ENCODE measurements at regions not wholly inside any gene's neighbourhood (a gene's known extent, or its start where the extent isn't known, plus 50 kb on each side); places are given as distances from the start of the nearest gene placed in this dataset.
"Not testable (repeated sequence)": the region's sequence is repeated elsewhere in the genome, so short reads cannot be mapped to it uniquely, and the experiment has no call there.

DNA sequence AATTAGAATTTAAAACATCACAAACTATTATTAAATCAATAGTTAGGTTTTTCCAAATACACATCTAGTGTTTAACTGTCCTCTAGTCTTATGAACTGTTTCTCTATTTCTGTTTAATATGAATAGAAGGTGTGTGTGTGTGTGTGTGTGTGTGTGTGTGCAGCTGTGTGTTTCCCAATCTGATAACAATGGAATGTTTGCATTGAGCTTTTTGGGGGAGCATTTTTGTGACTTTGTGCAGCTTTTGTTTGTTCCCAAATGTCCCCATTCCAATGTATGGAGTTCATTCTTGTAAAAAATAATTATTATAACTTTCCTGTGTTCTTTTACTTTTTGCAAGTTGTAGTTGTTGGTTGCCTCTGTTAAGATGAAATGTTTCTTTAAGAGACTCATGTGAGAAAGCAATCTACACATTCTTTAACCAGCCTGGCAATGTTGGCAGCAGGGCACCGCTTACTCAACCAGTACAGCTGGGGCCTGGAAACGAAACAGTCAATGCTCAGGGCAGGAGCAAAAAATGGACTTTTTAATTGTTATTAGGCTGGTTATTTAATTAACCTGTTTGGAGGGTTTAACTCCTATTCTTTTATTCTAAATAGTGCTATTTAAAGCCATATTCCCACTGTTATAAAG lies 354.3 kb downstream of the SRGAP2C start:
- no peaks in the 10 kb centered on the region for H3K9me3 ChIP-seq (ENCODE audit: control insufficient read depth, insufficient read depth, low read length)
- H3K4me3 ChIP-seq (ENCODE audit: low read length), result no peak overlapping the region
- no peaks in the 10 kb centered on the region for H3K4me1 Mint-ChIP-seq
- H3K27ac Mint-ChIP-seq, result no peak overlapping the region
- H3K27me3 ChIP-seq (ENCODE audit: control insufficient read depth, insufficient read depth, low read length), result no peaks in the 10 kb centered on the region
- H3K9me3 Mint-ChIP-seq, result no peaks in the 10 kb centered on the region
- intact Hi-C loops (cut with micrococcal nuclease), result no loop called here
- ATAC-seq, result no peak
- no peaks in the 10 kb centered on the region for H3K36me3 ChIP-seq (ENCODE audit: control insufficient read depth, insufficient read depth, low read length)
- H3K27ac ChIP-seq (ENCODE audit: low read length), result no peak overlapping the region
- H3K36me3 Mint-ChIP-seq, result no peaks in the 10 kb centered on the region
- H3K4me1 ChIP-seq (ENCODE audit: control insufficient read depth, insufficient read depth, low read length), result no peaks in the 10 kb centered on the region
- 100% methylated on average over 2 of the region's 2 CpGs for WGBS (ENCODE audit: insufficient coverage)
- DNase-seq, result no peak
- H3K4me3 Mint-ChIP-seq, result no peak overlapping the region
- no peaks in the 10 kb centered on the region for H3K27me3 Mint-ChIP-seq (ENCODE audit: low read depth in 2 of 2)
- no peak for TF ChIP-seq CTCF (IDR thresholded peaks at IDR 0.05)

- H3K27ac Mint-ChIP-seq; DNase-seq; H3K27me3 ChIP-seq (ENCODE audit: control insufficient read depth, insufficient read depth, low read length); H3K27ac ChIP-seq (ENCODE audit: low read length); H3K4me3 ChIP-seq (ENCODE audit: low read length); H3K36me3 Mint-ChIP-seq; intact Hi-C loops (cut with micrococcal nuclease); ATAC-seq; H3K4me3 Mint-ChIP-seq; H3K9me3 Mint-ChIP-seq; H3K4me1 Mint-ChIP-seq; H3K4me1 ChIP-seq (ENCODE audit: control insufficient read depth, insufficient read depth, low read length); H3K36me3 ChIP-seq (ENCODE audit: control insufficient read depth, insufficient read depth, low read length); H3K9me3 ChIP-seq (ENCODE audit: control insufficient read depth, insufficient read depth, low read length); H3K27me3 Mint-ChIP-seq (ENCODE audit: low read depth in 2 of 2): not testable (repeated sequence)
- WGBS (ENCODE audit: insufficient coverage), result no CpG with 5 or more reads among the region's 4 CpGs
These were observed 359.2 kb downstream of the SRGAP2C start for GRCh38 chr1:121543988-121544387.

- H3K4me3 Mint-ChIP-seq, result no peak overlapping the region
- H3K27me3 ChIP-seq (ENCODE audit: control insufficient read depth, insufficient read depth, low read length), result no peaks in the 10 kb centered on the region
- no peak overlapping the region for H3K27ac Mint-ChIP-seq
- H3K27me3 Mint-ChIP-seq (ENCODE audit: low read depth in 2 of 2), result no peaks in the 10 kb centered on the region
- H3K4me1 Mint-ChIP-seq, result no peaks in the 10 kb centered on the region
- no peak for TF ChIP-seq CTCF (IDR thresholded peaks at IDR 0.05)
- intact Hi-C loops (cut with micrococcal nuclease), result no loop called here
- no peaks in the 10 kb centered on the region for H3K9me3 ChIP-seq (ENCODE audit: control insufficient read depth, insufficient read depth, low read length)
- no peaks in the 10 kb centered on the region for H3K9me3 Mint-ChIP-seq
- H3K27ac ChIP-seq (ENCODE audit: low read length), result no peak overlapping the region
- no peaks in the 10 kb centered on the region for H3K4me1 ChIP-seq (ENCODE audit: control insufficient read depth, insufficient read depth, low read length)
- H3K4me3 ChIP-seq (ENCODE audit: low read length), result no peak overlapping the region
- H3K36me3 Mint-ChIP-seq, result no peaks in the 10 kb centered on the region
- no CpG with 5 or more reads among the region's 2 CpGs for WGBS (ENCODE audit: insufficient coverage)
- H3K36me3 ChIP-seq (ENCODE audit: control insufficient read depth, insufficient read depth, low read length), result no peaks in the 10 kb centered on the region
- no peak for DNase-seq
- ATAC-seq, result no peak
These were observed 359.7 kb downstream of the SRGAP2C start for GRCh38 chr1:121544500-121544899.

- H3K27me3 Mint-ChIP-seq (ENCODE audit: low read depth in 2 of 2); H3K36me3 ChIP-seq (ENCODE audit: control insufficient read depth, insufficient read depth, low read length); H3K4me1 ChIP-seq (ENCODE audit: control insufficient read depth, insufficient read depth, low read length); H3K27me3 ChIP-seq (ENCODE audit: control insufficient read depth, insufficient read depth, low read length); H3K4me1 Mint-ChIP-seq; H3K27ac Mint-ChIP-seq; H3K9me3 ChIP-seq (ENCODE audit: control insufficient read depth, insufficient read depth, low read length); H3K4me3 ChIP-seq (ENCODE audit: low read length); H3K27ac ChIP-seq (ENCODE audit: low read length); DNase-seq; H3K36me3 Mint-ChIP-seq; H3K4me3 Mint-ChIP-seq; H3K9me3 Mint-ChIP-seq; ATAC-seq; intact Hi-C loops (cut with micrococcal nuclease): not testable (repeated sequence)
- WGBS (ENCODE audit: insufficient coverage), result no CpG with 5 or more reads among the region's 3 CpGs
These were observed 361.1 kb downstream of the SRGAP2C start for GRCh38 chr1:121545899-121546298.

Measured in natural killer cell (primary cell).